ENCODE measurements at regions not wholly inside any gene's neighbourhood (a gene's known extent, or its start where the extent isn't known, plus 50 kb on each side); places are given as distances from the start of the nearest gene placed in this dataset.
"Not testable (repeated sequence)": the region's sequence is repeated elsewhere in the genome, so short reads cannot be mapped to it uniquely, and the experiment has no call there.

DNA sequence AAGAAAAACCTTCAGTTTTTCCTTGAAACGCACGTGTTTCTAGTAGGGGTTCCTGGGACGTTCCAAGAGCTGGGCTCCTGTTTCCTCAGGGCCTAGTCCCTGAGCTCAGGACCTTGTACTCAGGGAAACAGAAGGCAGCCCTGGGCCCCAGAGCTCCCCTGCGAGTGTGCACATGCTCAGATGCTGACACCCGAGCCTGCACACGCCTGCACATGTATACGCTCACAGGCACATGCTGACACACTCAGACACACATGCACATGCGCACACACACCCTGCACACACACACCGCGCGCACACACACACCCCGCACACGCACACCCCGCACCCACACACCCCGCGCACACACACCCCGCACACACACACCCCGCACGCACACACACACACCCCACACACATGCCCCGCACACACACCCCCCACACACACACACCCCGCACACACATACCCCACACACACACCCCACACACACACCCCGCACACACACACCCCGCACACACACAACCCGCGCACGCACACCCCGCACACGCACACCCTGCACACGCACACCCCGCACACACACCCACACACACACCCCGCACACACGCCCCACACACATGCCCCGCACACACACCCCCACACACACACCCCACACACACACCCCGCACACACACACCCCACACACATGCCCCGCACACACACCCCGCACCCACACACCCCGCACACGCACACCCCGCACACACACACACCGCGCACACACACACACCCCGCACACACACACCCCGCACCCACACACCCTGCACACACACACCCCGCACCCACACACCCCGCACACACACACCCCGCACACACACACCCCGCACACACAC, 52.2 kb downstream of the CALML3 start:
- H3K27me3 ChIP-seq (ENCODE audit: control insufficient read depth, insufficient read depth, low read length): no peaks in the 10 kb centered on the region
- TF ChIP-seq, protein P1, sequence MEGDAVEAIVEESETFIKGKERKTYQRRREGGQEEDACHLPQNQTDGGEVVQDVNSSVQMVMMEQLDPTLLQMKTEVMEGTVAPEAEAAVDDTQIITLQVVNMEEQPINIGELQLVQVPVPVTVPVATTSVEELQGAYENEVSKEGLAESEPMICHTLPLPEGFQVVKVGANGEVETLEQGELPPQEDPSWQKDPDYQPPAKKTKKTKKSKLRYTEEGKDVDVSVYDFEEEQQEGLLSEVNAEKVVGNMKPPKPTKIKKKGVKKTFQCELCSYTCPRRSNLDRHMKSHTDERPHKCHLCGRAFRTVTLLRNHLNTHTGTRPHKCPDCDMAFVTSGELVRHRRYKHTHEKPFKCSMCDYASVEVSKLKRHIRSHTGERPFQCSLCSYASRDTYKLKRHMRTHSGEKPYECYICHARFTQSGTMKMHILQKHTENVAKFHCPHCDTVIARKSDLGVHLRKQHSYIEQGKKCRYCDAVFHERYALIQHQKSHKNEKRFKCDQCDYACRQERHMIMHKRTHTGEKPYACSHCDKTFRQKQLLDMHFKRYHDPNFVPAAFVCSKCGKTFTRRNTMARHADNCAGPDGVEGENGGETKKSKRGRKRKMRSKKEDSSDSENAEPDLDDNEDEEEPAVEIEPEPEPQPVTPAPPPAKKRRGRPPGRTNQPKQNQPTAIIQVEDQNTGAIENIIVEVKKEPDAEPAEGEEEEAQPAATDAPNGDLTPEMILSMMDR (IDR thresholded peaks at IDR 0.05; ENCODE audit: insufficient read depth, low read length, poor library complexity, severe bottlenecking): no peak

GRCh38 chr10:5580038-5580428, 55.3 kb downstream of the CALML3 start:
- not testable (repeated sequence) for H3K27me3 ChIP-seq (ENCODE audit: control insufficient read depth, insufficient read depth, low read length); H3K36me3 ChIP-seq (ENCODE audit: control insufficient read depth, insufficient read depth, low read length); H3K4me3 ChIP-seq (ENCODE audit: low read depth, low read length); DNase-seq (ENCODE audit: low read depth)

More for the DNA sequence above, 52.2 kb downstream of the CALML3 start:
- Histone ChIP-seq H3K36me3 (ENCODE audit: control insufficient read depth, insufficient read depth, low read length) (no peaks in the 10 kb centered on the region), H3K4me3 (ENCODE audit: low read depth, low read length) (no peak overlapping the region)
- no peak for DNase-seq (ENCODE audit: low read depth)

DNA sequence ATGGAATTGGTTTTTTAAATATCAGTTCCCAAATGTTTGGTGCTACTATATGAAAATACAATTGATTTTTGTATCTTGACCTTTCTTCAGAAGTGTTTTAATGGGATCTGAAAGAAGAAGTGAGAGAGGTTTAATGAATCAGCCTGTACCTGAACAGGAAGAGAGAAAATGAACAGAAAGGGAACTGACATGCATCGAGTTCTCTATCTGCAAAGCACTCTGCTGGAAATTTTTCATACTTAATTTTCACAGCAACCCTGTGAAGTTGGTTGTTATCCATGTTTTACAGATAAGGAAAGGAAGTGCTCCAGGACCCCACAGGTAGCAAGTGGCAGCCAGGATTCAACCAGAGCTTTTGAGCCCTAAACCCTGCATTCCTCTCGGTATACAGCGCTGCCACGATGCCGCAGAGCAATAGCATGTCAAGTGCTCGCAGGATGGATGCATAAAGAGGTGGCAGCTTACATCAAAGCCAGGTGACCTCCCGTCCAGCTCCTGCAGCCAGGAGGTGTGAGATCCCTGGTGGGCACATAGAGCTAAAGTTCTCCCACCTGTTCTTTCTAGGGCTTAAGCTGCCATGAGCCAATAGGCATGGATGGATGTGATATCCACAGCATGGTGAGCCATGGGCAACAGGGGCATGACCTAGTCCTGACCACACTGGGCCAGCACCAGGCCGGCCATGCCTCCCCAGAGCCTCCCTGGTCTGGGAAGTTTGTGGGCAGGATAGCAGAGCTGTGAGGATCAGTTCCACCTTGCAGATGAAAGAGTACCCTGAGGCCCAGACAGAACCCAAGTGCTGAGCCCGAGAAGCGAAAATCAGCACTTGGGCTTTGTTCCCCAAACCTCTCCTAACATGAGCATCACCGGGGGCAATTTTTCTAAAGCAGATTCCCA, 57.2 kb downstream of the CALML3 start:
- Histone ChIP-seq H3K4me3 (ENCODE audit: low read depth, low read length) (no peak overlapping the region), H3K36me3 (ENCODE audit: control insufficient read depth, insufficient read depth, low read length) (no peaks in the 10 kb centered on the region), H3K27me3 (ENCODE audit: control insufficient read depth, insufficient read depth, low read length) (no peaks in the 10 kb centered on the region)
- DNase-seq (ENCODE audit: low read depth): no peak
- TF ChIP-seq, protein P1 (IDR thresholded peaks at IDR 0.05; ENCODE audit: insufficient read depth, low read length, poor library complexity, severe bottlenecking): no peak

DNA sequence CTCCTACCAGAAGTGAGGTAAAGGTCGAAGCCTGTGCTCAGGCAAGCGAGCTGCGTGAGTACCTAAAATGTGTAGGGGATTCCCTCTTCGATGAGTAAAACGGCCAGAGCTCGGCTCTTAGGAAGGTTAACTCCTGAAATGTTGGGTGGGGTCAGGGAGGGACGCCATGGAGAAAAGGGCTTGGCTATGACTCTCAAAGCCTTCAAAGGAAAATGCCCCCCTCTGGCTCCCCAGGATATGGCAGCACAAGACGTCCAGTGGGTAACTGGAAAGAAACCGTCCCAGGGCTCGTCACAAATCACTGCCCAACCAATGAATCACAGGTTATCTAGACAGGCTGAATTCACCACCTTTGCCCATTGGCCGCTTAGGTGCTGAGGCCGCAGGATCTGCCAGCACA, 58.0 kb downstream of the CALML3 start:
- Histone ChIP-seq H3K27me3 (ENCODE audit: control insufficient read depth, insufficient read depth, low read length) (no peaks in the 10 kb centered on the region), H3K36me3 (ENCODE audit: control insufficient read depth, insufficient read depth, low read length) (no peaks in the 10 kb centered on the region), H3K4me3 (ENCODE audit: low read depth, low read length) (no peak overlapping the region)
- no peak for DNase-seq (ENCODE audit: low read depth)
- TF ChIP-seq, protein P1 (IDR thresholded peaks at IDR 0.05; ENCODE audit: insufficient read depth, low read length, poor library complexity, severe bottlenecking): no peak

DNA sequence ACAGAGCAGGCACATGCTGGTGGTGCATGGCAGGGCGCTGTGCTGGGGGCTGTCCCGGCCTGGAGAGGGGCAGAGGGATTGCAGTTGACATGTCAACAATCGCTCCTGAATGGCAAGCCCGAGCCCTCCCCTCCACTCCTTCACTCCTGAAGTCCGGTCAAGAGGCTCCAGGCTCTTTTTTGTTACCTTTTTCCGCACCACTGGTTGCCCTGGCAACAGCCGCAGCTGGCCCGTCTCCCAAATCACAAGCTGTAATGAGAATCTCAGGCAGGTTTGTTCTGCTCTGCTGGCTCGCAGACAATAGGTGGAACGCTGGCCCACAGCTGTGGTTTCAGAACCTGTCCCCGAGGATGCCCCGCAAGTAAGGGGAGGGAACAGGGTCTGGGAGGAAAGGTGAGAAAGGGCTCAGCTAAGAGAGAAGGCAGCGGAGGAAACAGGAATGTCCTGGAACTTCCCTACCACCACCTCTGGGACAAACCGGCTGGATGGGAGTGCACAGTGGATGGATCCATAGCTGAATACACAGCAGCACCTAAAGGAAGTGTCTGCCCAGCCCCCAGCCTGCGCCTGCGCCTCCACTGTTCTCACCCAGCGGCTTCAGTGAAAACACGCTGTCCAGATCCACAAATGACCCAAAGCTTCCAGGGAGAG, 58.9 kb downstream of the CALML3 start:
- no peaks in the 10 kb centered on the region for H3K36me3 ChIP-seq (ENCODE audit: control insufficient read depth, insufficient read depth, low read length)
- DNase-seq (ENCODE audit: low read depth): peak; percentile 92
- no peak overlapping the region for H3K4me3 ChIP-seq (ENCODE audit: low read depth, low read length)
- TF ChIP-seq, protein P1 (IDR thresholded peaks at IDR 0.05; ENCODE audit: insufficient read depth, low read length, poor library complexity, severe bottlenecking): no peak
- no peaks in the 10 kb centered on the region for H3K27me3 ChIP-seq (ENCODE audit: control insufficient read depth, insufficient read depth, low read length)

Data from kidney epithelial cell (primary cell).